Smooth muscle cell (in vitro differentiated cells): ENCODE measurements at regions not wholly inside any gene's neighbourhood (a gene's known extent, or its start where the extent isn't known, plus 50 kb on each side); places are given as distances from the start of the nearest gene placed in this dataset.

Source experiments
- DNase-seq: peaks from one replicate; lab custom pipeline; 2025; ENCODE audit not compliant: unreplicated experiment; lab: John Stamatoyannopoulos, UW
- H2AFZ ChIP-seq: fragments of 200-600 bp; sonication (generic); 2 replicates; pipeline ENCODE4 v1.6.0; 2016; ENCODE audit warnings: antibody characterized with exemption, low read depth, mild to moderate bottlenecking
- H3F3A ChIP-seq: fragments of 200-600 bp; sonication (generic); 2 replicates; pipeline ENCODE4 v1.6.0; 2017; ENCODE audit warnings: antibody characterized with exemption, low read depth
- H3K27ac ChIP-seq: fragments of 200-600 bp; sonication (generic); 2 replicates; pipeline ENCODE4 v1.5.1; 2016; ENCODE audit warnings: low read depth, mild to moderate bottlenecking
- H3K27me3 ChIP-seq: fragments of 200-600 bp; sonication (generic); 2 replicates; pipeline ENCODE4 v1.6.1; 2016; ENCODE audit warnings: low read depth, mild to moderate bottlenecking
- H3K36me3 ChIP-seq: fragments of 200-600 bp; sonication (generic); 2 replicates; pipeline ENCODE4 v1.5.1; 2016; ENCODE audit warnings: low read depth
- H3K4me1 ChIP-seq: fragments of 200-600 bp; sonication (generic); 2 replicates; pipeline ENCODE4 v1.5.1; 2016; ENCODE audit warnings: low read depth
- H3K4me2 ChIP-seq: fragments of 200-600 bp; sonication (generic); 2 replicates; pipeline ENCODE4 v1.6.0; 2016; ENCODE audit warnings: mild to moderate bottlenecking
- H3K4me3 ChIP-seq: fragments of 200-600 bp; sonication (generic); 2 replicates; pipeline ENCODE4 v1.5.1; 2016; ENCODE audit warnings: mild to moderate bottlenecking
- H3K79me2 ChIP-seq: fragments of 200-600 bp; sonication (generic); 2 replicates; pipeline ENCODE4 v1.6.0; 2016; ENCODE audit warnings: low read depth, mild to moderate bottlenecking
- H3K9ac ChIP-seq: fragments of 200-600 bp; sonication (generic); 2 replicates; pipeline ENCODE4 v1.6.0; 2016; ENCODE audit warnings: low read depth
- H3K9me3 ChIP-seq: fragments of 200-600 bp; sonication (generic); replicated peaks from 2 replicates; pipeline ENCODE4 v1.5.1; 2016; ENCODE audit warnings: low read depth
- H4K20me1 ChIP-seq: fragments of 200-600 bp; sonication (generic); 2 replicates; pipeline ENCODE4 v1.6.0; 2016; ENCODE audit warnings: low read depth
- CTCF ChIP-seq: fragments of 200-600 bp; sonication (generic); IDR thresholded peaks from 2 replicates; pipeline ENCODE4 v1.5.1; 2017; ENCODE audit warnings: borderline replicate concordance, mild to moderate bottlenecking, antibody characterized with exemption; ENCODE audit not compliant: insufficient read depth, poor library complexity, severe bottlenecking
- WGBS: methylation state at CpG from one replicate; pipeline ENCODE4 v1.1.7; 2016; ENCODE audit warnings: low lambda C conversion rate; 5-methylcytosine and 5-hydroxymethylcytosine counted together

- Histone ChIP-seq H3K4me1 (peaks cover 26% of the 10 kb centered on the region), H3K9me3 (no peaks in the 10 kb centered on the region), H3K4me2 (no peak overlapping the region), H3K4me3 (no peak overlapping the region), H3K27ac (no peak overlapping the region), H3K79me2 (no peaks in the 10 kb centered on the region), H2AFZ (no peak overlapping the region), H3K27me3 (no peaks in the 10 kb centered on the region), H3K9ac (no peak overlapping the region), H3F3A (peaks cover 4% of the 10 kb centered on the region), H4K20me1 (no peaks in the 10 kb centered on the region), H3K36me3 (no peaks in the 10 kb centered on the region)
- 71% methylated on average over 14 of the region's 14 CpGs for WGBS
- DNase-seq = no peak
- TF ChIP-seq CTCF = no peak
Measured at GRCh38 chr9:78542491-78543181, 245.7 kb downstream of the PSAT1 start.

GRCh38 chr9:78543353-78543752 is 246.4 kb downstream of the PSAT1 start:
- Histone ChIP-seq H3K27ac (no peak overlapping the region), H3K9ac (no peak overlapping the region), H3K4me1 (peaks cover 26% of the 10 kb centered on the region), H3K79me2 (no peaks in the 10 kb centered on the region), H3K4me3 (no peak overlapping the region), H3K4me2 (no peak overlapping the region), H3K36me3 (no peaks in the 10 kb centered on the region), H3K9me3 (no peaks in the 10 kb centered on the region), H3K27me3 (no peaks in the 10 kb centered on the region), H2AFZ (no peak overlapping the region), H4K20me1 (no peaks in the 10 kb centered on the region), H3F3A (peaks cover 4% of the 10 kb centered on the region)
- WGBS = 61% methylated on average over 3 of the region's 3 CpGs
- no peak for TF ChIP-seq CTCF
- DNase-seq = no peak

- no peak overlapping the region for H3K4me3 ChIP-seq
- no peak overlapping the region for H2AFZ ChIP-seq
- no peak for TF ChIP-seq CTCF
- H3F3A ChIP-seq = peaks cover 4% of the 10 kb centered on the region
- DNase-seq = no peak
- H3K27ac ChIP-seq = no peak overlapping the region
- H3K9ac ChIP-seq = no peak overlapping the region
- no peaks in the 10 kb centered on the region for H3K9me3 ChIP-seq
- no peaks in the 10 kb centered on the region for H3K79me2 ChIP-seq
- H3K4me2 ChIP-seq = no peak overlapping the region
- no peaks in the 10 kb centered on the region for H3K36me3 ChIP-seq
- H4K20me1 ChIP-seq = no peaks in the 10 kb centered on the region
- H3K27me3 ChIP-seq = no peaks in the 10 kb centered on the region
- 58% methylated on average over 5 of the region's 5 CpGs for WGBS
- H3K4me1 ChIP-seq = peaks cover 26% of the 10 kb centered on the region
Measured at GRCh38 chr9:78544230-78544629, 247.3 kb downstream of the PSAT1 start.

GRCh38 chr9:78547831-78548230 is 250.9 kb downstream of the PSAT1 start:
- Histone ChIP-seq H3K4me1 (peaks cover 7% of the 10 kb centered on the region), H3K36me3 (no peaks in the 10 kb centered on the region), H3K27me3 (no peaks in the 10 kb centered on the region), H3F3A (peaks cover 4% of the 10 kb centered on the region), H3K4me2 (no peak overlapping the region), H3K4me3 (no peak overlapping the region), H2AFZ (no peak overlapping the region), H3K27ac (no peak overlapping the region), H3K9ac (no peak overlapping the region), H3K79me2 (no peaks in the 10 kb centered on the region), H3K9me3 (no peaks in the 10 kb centered on the region), H4K20me1 (no peaks in the 10 kb centered on the region)
- no peak for DNase-seq
- TF ChIP-seq CTCF = no peak
- 85% methylated on average over 1 of the region's 1 CpG for WGBS
